ENCODE measurements at regions not wholly inside any gene's neighbourhood (a gene's known extent, or its start where the extent isn't known, plus 50 kb on each side); places are given as distances from the start of the nearest gene placed in this dataset.

DNA sequence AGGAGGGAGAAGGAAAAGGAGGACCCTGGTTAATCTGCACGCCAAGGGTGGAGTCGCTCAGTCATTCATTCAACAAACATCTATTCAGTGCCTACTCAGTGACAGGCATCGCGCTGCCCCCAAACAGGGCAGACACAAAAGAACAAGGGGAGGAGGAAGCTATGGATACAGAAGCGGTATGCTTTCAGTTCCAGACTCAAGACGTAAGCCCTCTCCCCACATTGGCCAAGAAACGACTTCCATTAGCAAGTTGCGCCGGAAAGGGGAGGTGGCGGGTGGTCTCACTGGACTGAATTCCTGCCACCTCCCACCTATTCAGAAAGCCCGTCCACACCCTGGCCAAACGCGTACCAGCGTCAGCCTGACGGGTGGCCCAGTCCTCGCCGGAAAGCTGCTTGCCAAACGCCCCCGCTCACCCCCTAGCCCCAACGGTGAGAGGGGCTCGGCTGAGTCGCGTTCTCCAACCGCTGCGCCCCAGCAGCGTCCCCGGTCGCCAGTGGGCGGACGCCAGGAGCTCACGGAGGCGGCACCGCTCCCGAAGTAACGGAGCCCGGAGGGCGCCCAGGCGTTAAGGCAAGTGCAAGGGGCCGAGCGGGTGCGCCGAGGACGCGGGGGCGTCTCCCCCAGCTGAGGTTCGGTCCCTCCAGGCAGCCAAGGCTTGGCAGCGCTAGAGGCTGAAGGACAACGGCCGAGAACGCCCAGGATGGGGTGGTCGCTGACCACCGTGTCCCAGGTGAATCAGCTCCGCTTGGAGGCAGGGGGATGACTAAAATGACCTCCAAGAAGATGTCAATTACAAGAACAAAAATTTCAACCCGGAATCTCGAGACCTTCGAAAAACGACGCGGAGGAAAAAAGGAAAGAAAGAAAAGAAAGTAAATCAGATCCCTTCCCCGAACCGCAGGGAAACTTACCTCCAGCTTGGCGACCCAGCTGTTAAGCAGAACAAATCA is 470.7 kb downstream of the SOX9 start:
- H3K4me3 ChIP-seq (ENCODE audit: low read depth, low read length), result peak overlapping the region; percentile 57
- DNase-seq (ENCODE audit: low read depth), result no peak
- TF ChIP-seq, protein P1, sequence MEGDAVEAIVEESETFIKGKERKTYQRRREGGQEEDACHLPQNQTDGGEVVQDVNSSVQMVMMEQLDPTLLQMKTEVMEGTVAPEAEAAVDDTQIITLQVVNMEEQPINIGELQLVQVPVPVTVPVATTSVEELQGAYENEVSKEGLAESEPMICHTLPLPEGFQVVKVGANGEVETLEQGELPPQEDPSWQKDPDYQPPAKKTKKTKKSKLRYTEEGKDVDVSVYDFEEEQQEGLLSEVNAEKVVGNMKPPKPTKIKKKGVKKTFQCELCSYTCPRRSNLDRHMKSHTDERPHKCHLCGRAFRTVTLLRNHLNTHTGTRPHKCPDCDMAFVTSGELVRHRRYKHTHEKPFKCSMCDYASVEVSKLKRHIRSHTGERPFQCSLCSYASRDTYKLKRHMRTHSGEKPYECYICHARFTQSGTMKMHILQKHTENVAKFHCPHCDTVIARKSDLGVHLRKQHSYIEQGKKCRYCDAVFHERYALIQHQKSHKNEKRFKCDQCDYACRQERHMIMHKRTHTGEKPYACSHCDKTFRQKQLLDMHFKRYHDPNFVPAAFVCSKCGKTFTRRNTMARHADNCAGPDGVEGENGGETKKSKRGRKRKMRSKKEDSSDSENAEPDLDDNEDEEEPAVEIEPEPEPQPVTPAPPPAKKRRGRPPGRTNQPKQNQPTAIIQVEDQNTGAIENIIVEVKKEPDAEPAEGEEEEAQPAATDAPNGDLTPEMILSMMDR (IDR thresholded peaks at IDR 0.05; ENCODE audit: low read depth, low read length, missing control alignments), result no peak

- DNase-seq (ENCODE audit: low read depth), result no peak
- TF ChIP-seq, protein P1 (IDR thresholded peaks at IDR 0.05; ENCODE audit: low read depth, low read length, missing control alignments), result no peak
- H3K4me3 ChIP-seq (ENCODE audit: low read depth, low read length), result peak overlapping the region; percentile 57
Measured at GRCh38 chr17:72592242-72592966, 471.6 kb downstream of the SOX9 start.

- TF ChIP-seq, protein P1 (IDR thresholded peaks at IDR 0.05; ENCODE audit: low read depth, low read length, missing control alignments), result no peak
- DNase-seq (ENCODE audit: low read depth), result no peak
- no peak overlapping the region for H3K4me3 ChIP-seq (ENCODE audit: low read depth, low read length)
Measured at GRCh38 chr17:72592967-72593325, 472.1 kb downstream of the SOX9 start.

DNA sequence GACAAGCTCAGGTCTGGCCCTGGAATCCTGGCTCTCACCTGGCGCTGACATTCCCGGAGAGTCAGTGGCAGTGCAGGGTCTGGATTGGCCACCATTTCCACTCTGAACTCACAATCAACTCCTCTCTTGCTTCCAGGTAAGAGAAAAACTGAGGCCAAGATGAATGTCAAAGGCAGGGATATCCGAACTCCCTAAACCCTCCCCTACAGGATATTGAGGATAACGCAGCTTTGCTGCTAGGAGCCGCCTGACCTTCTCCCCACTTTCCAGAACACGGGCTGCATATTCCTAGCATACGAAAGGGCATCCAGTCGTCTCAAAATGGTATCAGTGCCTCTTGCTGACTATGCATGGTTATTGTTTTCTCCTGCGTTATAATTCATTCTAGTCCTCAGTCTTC is 473.4 kb downstream of the SOX9 start:
- no peak for DNase-seq (ENCODE audit: low read depth)
- TF ChIP-seq, protein P1 (IDR thresholded peaks at IDR 0.05; ENCODE audit: low read depth, low read length, missing control alignments), result no peak
- H3K4me3 ChIP-seq (ENCODE audit: low read depth, low read length), result no peak overlapping the region

All from GM12864 (cell line).